GM18951 (cell line): ENCODE measurements at regions not wholly inside any gene's neighbourhood (a gene's known extent, or its start where the extent isn't known, plus 50 kb on each side); places are given as distances from the start of the nearest gene placed in this dataset.
"Not testable (repeated sequence)": the region's sequence is repeated elsewhere in the genome, so short reads cannot be mapped to it uniquely, and the experiment has no call there.

Source experiments
- POLR2A ChIP-seq: IDR thresholded peaks from 4 replicates; pipeline ENCODE4 v1.6.1; 2011; ENCODE audit warnings: mild to moderate bottlenecking; ENCODE audit not compliant: insufficient read length, insufficient read depth; ENCODE audit errors: extremely low read depth
- in situ Hi-C: fragments of 300-500 bp; cut with MboI; formaldehyde crosslinking; loops from one replicate; pipeline ENCODE4 v1.12.0; 2022; ENCODE audit warnings: low sequenced_read_pairs, mixed read lengths, inconsistent platforms; ENCODE audit not compliant: unreplicated experiment

- in situ Hi-C loops = no loop called here
- TF ChIP-seq POLR2A = no peak
Observed at GRCh38 chr3:107450254-107450893, 72.4 kb upstream of the BBX start.

DNA sequence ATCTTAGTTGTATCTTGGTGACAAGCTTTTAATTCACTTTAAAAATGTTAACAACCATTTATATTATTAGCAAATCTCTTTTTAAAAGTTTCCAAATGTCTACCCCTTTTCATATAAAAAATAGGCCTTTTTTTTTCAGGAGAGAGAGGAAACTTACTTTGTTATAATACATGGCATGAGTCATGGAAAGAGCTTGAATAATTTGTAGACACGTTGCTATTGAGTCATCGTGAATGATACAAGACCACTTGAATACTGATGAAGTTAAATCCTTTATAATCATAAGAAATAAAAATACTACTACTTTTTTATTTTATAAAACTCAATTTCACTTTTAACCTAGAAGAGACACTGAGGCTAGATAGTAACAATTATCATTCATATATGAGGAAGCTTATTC, 70.3 kb upstream of the BBX start:
- in situ Hi-C loops = no loop called here
- TF ChIP-seq POLR2A = no peak

- in situ Hi-C loops = no loop called here
- no peak for TF ChIP-seq POLR2A
Observed at GRCh38 chr3:107453504-107453903, 69.3 kb upstream of the BBX start.

DNA sequence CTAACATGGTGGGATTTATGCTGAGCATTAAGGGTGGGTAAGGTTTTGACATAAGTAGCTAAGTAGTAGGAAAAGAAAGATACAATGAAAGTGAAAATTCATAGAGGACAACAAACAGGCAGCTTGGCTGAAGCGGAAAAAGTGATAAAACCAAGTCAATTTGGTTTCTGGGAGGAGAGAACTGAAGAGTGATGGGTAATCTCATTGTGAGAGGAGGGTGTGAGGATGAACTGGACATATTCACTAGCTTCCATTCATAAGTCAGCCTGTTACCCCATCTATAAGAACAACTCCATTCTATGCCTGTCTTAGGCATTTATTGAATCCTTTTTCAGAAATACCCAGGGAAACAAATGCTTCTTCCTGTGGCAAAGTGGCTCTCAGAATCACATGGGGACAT, 67.1 kb upstream of the BBX start:
- in situ Hi-C loops = no loop called here
- TF ChIP-seq POLR2A = no peak

DNA sequence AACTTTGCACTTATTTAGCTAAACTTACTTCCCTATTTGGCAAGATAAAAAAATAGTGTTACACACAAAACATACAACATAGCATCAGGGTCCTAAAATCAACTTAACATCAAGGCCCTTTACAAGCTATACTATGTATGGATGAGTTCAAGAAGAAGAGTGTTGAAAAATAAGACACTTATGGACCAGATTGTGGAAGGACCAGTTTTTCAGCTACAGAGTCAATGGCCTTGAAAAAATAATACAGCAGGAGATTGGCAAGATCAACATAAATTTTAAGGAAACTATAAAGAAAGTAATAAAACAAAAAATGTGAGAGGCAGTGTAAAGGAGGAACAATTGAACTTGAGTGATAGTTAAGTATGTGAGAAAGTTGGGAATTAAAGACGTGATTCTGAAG, 66.3 kb upstream of the BBX start:
- TF ChIP-seq POLR2A = no peak
- in situ Hi-C loops = no loop called here

GRCh38 chr3:107458871-107459270, 63.9 kb upstream of the BBX start:
- in situ Hi-C loops = no loop called here
- TF ChIP-seq POLR2A = no peak

- no peak for TF ChIP-seq POLR2A
- in situ Hi-C loops = no loop called here
Observed at GRCh38 chr3:107461721-107462120, 61.0 kb upstream of the BBX start.

DNA sequence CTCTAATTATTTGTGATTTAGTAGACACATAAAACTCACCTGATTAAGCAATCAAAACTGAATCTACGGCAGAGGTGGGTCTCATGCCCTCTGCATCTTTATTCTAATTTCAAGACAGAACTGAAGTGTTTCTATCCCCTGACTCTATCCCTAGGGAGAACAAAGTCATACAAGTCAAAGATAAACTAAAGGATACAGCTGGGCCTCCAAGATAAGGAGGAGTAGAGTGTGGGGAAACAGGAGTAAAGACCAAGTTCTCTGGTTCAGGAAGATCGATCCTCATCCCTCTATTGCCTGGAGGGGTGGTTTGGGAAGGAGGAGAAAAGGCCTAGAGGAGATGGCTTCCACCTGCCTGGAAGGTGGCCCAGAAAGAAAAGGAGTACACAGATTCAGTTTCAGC, 58.7 kb upstream of the BBX start:
- no peak for TF ChIP-seq POLR2A
- in situ Hi-C loops = no loop called here

DNA sequence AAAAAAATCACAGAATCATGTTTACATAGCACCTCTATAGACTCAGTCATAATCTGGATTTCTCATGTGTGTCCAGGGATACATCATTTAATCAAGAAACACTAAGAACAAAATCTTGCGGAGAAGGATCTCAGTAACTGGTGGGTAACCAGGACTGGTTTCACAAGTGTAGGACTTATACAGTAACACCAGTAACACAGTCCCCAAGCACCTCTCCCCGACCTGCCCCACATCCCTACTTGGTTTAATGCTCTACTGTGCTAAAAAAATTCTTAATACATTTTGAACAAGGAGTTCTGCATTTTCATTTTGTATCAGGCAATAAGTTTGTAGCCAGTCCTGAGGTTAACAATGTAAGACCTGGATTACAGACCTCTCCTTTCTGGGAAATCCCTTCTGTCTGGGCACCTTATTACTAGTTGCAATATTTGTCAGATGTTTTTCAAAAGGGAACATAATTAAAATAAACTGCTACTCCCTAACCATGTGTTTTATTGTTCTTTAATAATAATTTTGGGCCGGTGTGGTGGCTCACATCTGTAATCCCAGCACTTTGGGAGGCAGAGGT, 57.6 kb upstream of the BBX start:
- in situ Hi-C loops = no loop called here
- no peak for TF ChIP-seq POLR2A

GRCh38 chr3:107468782-107469181, 54.0 kb upstream of the BBX start:
- in situ Hi-C loops = no loop called here
- no peak for TF ChIP-seq POLR2A

DNA sequence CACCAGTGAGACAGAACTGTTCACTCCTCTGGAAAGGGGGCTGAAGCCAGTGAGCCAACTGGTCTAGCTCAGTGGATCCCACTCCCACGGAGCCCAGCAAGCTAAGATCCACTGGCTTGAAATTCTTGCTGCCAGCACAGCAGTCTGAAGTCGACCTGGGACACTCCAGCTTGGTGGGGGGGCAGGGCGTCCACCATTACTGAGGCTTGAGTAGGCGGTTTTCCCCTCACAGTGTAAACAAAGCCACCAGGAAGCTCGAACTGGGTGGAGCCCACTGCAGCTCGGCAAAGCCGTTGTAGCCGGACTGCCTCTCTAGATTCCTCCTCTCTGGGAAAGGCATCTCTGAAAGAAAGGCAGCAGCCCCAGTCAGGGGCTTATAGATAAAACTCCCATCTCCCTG, 52.3 kb upstream of the BBX start:
- in situ Hi-C loops = not testable (repeated sequence)
